DND-41 (cell line): ENCODE measurements at regions not wholly inside any gene's neighbourhood (a gene's known extent, or its start where the extent isn't known, plus 50 kb on each side); places are given as distances from the start of the nearest gene placed in this dataset.

ENCODE experiments used
- ATAC-seq: fragments of 200-7000 bp; cut with Tn5 transposase; 3 replicates; pipeline ENCODE4 v1.9.1; 2021; ENCODE audit warnings: low read depth; ENCODE audit not compliant: insufficient read depth
- DNase-seq: peaks from one replicate; pipeline ENCODE4 v3.0.0-alpha.2; 2020
- H2AFZ ChIP-seq: 2 replicates; pipeline ENCODE4 v1.6.0; 2012; ENCODE audit warnings: low read depth, low read length
- H3K27ac ChIP-seq: 2 replicates; pipeline ENCODE4 v1.5.1; 2012; ENCODE audit warnings: low read length, inconsistent platforms
- H3K27me3 ChIP-seq: fragments of 200-600 bp; sonication (generic); 2 replicates; pipeline ENCODE4 v1.6.0; 2012; ENCODE audit warnings: low read length, mild to moderate bottlenecking, inconsistent platforms; ENCODE audit not compliant: insufficient read depth, poor library complexity
- H3K36me3 ChIP-seq: 2 replicates; pipeline ENCODE4 v1.5.1; 2012; ENCODE audit warnings: low read length, inconsistent platforms; ENCODE audit not compliant: insufficient read depth
- H3K4me1 ChIP-seq: 2 replicates; pipeline ENCODE4 v1.5.1; 2012; ENCODE audit warnings: mild to moderate bottlenecking, low read length; ENCODE audit not compliant: insufficient read depth
- H3K4me2 ChIP-seq: 2 replicates; pipeline ENCODE4 v1.6.0; 2012; ENCODE audit warnings: mild to moderate bottlenecking, moderate library complexity, low read length, inconsistent platforms; ENCODE audit not compliant: insufficient read depth
- H3K4me3 ChIP-seq, 2 experiments: fragments of 200-600 bp in 1 of 2; shearing (Covaris generic) in 1 of 2; 2 replicates each; pipeline ENCODE4 v1.5.1; 2012 to 2016; ENCODE audit warnings: inconsistent platforms in 2 of 2, low read length in 2 of 2, mild to moderate bottlenecking in 2 of 2, low read depth in 1 of 2, moderate library complexity in 1 of 2
- H3K79me2 ChIP-seq: 2 replicates; pipeline ENCODE4 v1.6.0; 2012; ENCODE audit warnings: low read length, inconsistent platforms; ENCODE audit not compliant: insufficient read depth
- H3K9ac ChIP-seq: 2 replicates; pipeline ENCODE4 v1.6.0; 2012; ENCODE audit warnings: low read depth, mild to moderate bottlenecking, inconsistent platforms, low read length, moderate library complexity
- H3K9me3 ChIP-seq: 2 replicates; pipeline ENCODE4 v1.5.1; 2012; ENCODE audit warnings: low read length, moderate library complexity, mild to moderate bottlenecking, inconsistent platforms; ENCODE audit not compliant: insufficient read depth, severe bottlenecking
- H4K20me1 ChIP-seq: 2 replicates; pipeline ENCODE4 v1.6.0; 2012; ENCODE audit warnings: low read length; ENCODE audit not compliant: insufficient read depth
- EZH2 ChIP-seq: IDR thresholded peaks from 3 replicates; pipeline ENCODE4 v1.6.1; 2012; ENCODE audit warnings: borderline replicate concordance, low read depth, mild to moderate bottlenecking, moderate library complexity, low read length, inconsistent platforms; ENCODE audit not compliant: severe bottlenecking
- TF ChIP-seq, protein P1 (sequence below): IDR thresholded peaks from 2 replicates; pipeline ENCODE4 v1.5.1; 2012; ENCODE audit warnings: borderline replicate concordance, low read length, moderate library complexity, mild to moderate bottlenecking; ENCODE audit not compliant: poor library complexity, severe bottlenecking; ENCODE audit errors: extremely low read depth

DNA sequence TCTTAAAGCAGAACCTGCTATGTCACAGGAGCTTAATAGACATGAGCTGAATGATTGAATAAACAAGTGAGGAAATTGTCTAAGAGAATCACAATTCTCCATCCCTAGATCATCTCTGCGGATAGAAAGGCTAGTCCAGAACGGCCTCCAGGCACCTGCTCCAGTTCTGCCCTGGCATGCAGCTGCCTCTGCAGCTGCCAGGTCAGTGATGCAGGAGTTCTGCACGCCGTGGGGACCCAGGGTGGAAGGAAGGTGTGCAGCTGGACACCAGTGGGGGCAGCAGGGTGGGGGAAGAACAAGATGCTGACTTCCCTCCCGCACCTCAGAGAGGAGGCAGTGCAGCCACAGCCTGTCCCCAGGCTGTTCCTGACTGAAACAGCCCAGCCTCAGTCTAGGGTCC, 192.1 kb upstream of the NCAM1 start:
- H3K9ac ChIP-seq: no peak overlapping the region
- TF ChIP-seq EZH2: no peak
- TF ChIP-seq, protein P1, sequence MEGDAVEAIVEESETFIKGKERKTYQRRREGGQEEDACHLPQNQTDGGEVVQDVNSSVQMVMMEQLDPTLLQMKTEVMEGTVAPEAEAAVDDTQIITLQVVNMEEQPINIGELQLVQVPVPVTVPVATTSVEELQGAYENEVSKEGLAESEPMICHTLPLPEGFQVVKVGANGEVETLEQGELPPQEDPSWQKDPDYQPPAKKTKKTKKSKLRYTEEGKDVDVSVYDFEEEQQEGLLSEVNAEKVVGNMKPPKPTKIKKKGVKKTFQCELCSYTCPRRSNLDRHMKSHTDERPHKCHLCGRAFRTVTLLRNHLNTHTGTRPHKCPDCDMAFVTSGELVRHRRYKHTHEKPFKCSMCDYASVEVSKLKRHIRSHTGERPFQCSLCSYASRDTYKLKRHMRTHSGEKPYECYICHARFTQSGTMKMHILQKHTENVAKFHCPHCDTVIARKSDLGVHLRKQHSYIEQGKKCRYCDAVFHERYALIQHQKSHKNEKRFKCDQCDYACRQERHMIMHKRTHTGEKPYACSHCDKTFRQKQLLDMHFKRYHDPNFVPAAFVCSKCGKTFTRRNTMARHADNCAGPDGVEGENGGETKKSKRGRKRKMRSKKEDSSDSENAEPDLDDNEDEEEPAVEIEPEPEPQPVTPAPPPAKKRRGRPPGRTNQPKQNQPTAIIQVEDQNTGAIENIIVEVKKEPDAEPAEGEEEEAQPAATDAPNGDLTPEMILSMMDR: no peak
- no peaks in the 10 kb centered on the region for H3K4me1 ChIP-seq
- no peaks in the 10 kb centered on the region for H3K79me2 ChIP-seq
- H4K20me1 ChIP-seq: no peaks in the 10 kb centered on the region
- ATAC-seq (no peak), DNase-seq (no peak)
- no peaks in the 10 kb centered on the region for H3K36me3 ChIP-seq
- no peak overlapping the region for H3K4me3 ChIP-seq
- no peaks in the 10 kb centered on the region for H3K9me3 ChIP-seq
- no peak overlapping the region for H2AFZ ChIP-seq
- no peak overlapping the region for H3K4me2 ChIP-seq
- H3K27me3 ChIP-seq: no peaks in the 10 kb centered on the region
- H3K27ac ChIP-seq: no peak overlapping the region

DNA sequence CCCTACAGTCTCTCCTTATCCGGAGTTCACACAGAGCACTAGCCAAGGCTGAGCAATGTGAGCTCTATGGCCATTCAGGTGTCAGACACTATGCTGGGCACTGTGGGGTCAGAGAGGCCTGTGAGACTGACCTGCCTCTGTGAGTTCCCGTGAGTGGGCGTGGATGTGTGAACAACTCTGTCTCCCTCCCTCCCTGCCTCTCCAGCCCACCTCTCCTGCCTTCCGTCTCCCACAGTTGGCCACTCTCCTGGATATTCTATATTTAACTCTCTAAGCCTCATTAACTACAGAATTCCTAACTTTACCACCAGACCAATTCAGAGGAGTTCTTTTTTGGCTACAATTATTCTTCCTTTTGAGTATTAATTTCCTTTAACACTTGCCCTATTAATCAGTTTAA, 191.6 kb upstream of the NCAM1 start:
- TF ChIP-seq, protein P1: no peak
- TF ChIP-seq EZH2: no peak
- H3K9me3 ChIP-seq: no peaks in the 10 kb centered on the region
- no peak overlapping the region for H3K4me2 ChIP-seq
- no peaks in the 10 kb centered on the region for H3K36me3 ChIP-seq
- H3K4me1 ChIP-seq: no peaks in the 10 kb centered on the region
- ATAC-seq (no peak), DNase-seq (no peak)
- no peaks in the 10 kb centered on the region for H3K27me3 ChIP-seq
- H4K20me1 ChIP-seq: no peaks in the 10 kb centered on the region
- no peak overlapping the region for H3K9ac ChIP-seq
- no peaks in the 10 kb centered on the region for H3K79me2 ChIP-seq
- no peak overlapping the region for H3K27ac ChIP-seq
- H3K4me3 ChIP-seq: no peak overlapping the region
- H2AFZ ChIP-seq: no peak overlapping the region

DNA sequence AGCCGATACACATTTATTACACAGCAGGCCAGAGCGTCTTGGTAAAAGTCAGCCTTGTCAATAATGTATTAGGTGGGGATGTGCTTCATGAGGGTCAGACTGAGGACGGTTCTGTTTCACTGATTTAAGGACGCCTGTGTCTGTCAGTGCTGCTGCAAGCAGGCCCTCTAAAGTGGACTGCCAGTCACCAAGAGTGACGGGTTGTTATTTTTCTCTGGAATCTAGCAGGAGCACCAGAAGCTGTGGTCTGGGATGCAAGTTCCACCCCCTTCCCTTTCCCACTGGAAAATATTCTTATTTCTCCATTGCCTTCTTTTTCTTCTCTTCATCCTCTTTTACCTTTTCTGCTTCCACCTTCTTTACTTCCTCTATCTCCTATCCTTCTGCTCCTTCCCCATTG, 191.2 kb upstream of the NCAM1 start:
- H3K27ac ChIP-seq: no peak overlapping the region
- no peaks in the 10 kb centered on the region for H3K9me3 ChIP-seq
- no peak for ATAC-seq
- no peak for DNase-seq
- H3K36me3 ChIP-seq: no peaks in the 10 kb centered on the region
- H3K4me1 ChIP-seq: no peaks in the 10 kb centered on the region
- no peak overlapping the region for H3K9ac ChIP-seq
- H2AFZ ChIP-seq: no peak overlapping the region
- TF ChIP-seq EZH2: no peak
- TF ChIP-seq, protein P1: no peak
- no peak overlapping the region for H3K4me2 ChIP-seq
- no peaks in the 10 kb centered on the region for H3K79me2 ChIP-seq
- H3K4me3 ChIP-seq: no peak overlapping the region
- no peaks in the 10 kb centered on the region for H3K27me3 ChIP-seq
- no peaks in the 10 kb centered on the region for H4K20me1 ChIP-seq

DNA sequence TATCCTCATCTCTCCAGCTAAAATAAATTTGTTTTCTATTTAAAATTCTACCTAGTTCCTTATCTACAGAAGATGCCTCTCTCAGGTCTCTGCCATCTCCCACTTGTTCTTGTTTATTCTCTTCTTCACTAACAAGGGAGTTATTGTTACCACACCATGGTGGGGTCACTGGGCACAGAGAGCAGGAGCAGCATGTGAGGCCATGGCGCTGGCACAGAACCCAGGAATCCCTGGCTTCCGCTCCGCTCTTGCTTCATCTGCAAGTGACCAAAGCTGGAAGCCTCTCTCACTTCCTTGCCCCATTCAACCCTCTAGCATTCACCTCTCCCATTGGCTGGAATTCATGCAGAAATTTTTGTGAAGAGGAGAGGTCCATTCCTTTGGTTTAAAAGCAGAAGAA, 190.7 kb upstream of the NCAM1 start:
- Histone ChIP-seq H3K9ac (no peak overlapping the region), H3K27me3 (no peaks in the 10 kb centered on the region), H3K36me3 (no peaks in the 10 kb centered on the region), H3K9me3 (no peaks in the 10 kb centered on the region), H3K4me2 (no peak overlapping the region), H3K4me1 (no peaks in the 10 kb centered on the region), H3K4me3 (no peak overlapping the region), H4K20me1 (no peaks in the 10 kb centered on the region), H2AFZ (no peak overlapping the region), H3K79me2 (no peaks in the 10 kb centered on the region), H3K27ac (no peak overlapping the region)
- no peak for TF ChIP-seq EZH2
- TF ChIP-seq, protein P1: no peak
- DNase-seq (no peak), ATAC-seq (no peak)
